T1000 (cell line): ENCODE measurements at regions not wholly inside any gene's neighbourhood (a gene's known extent, or its start where the extent isn't known, plus 50 kb on each side); places are given as distances from the start of the nearest gene placed in this dataset.

Experiments used
- DNase-seq: peaks from one replicate; lab custom pipeline; 2025; ENCODE audit warnings: mixed read lengths; lab: John Stamatoyannopoulos, UW

DNA sequence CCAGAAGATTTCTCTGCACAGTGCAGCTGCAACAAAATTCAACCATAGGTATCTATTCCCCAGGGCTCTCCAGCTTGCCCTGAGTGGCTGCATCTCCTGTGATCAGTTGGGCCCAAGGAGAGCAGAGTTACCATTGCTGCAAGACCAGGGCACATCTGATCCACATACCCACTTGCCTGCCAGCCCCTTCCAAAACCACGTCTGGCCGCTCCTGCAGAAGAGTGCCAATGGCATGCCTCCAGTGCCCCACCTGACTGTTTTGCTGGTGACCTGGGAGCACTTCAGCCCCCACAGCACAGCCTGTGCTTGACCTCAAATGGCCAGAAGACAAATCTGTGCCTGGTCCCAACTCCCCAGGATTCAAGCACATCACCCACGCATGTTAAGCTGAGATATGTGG, 526.1 kb upstream of the GBE1 start:
- no peak for DNase-seq

DNA sequence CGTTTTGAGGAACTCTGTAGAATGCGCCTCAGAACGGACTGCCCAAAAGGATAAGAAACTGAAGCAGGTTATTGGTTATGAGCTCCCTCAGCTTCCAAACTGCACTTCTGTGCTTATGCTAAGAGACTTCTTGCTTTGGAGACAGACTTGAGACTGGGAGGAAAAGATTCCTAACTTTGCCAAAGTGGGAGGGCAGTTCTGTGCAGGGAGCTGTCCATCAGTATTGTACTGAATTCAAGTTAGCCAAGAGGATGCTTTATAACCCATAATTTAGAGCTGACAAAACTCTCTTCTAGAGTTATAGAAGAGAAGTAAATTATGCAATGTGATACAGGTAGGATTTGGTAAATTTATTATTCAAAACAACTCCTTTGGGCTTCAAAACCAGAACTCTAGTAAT, 519.8 kb upstream of the GBE1 start:
- no peak for DNase-seq

DNA sequence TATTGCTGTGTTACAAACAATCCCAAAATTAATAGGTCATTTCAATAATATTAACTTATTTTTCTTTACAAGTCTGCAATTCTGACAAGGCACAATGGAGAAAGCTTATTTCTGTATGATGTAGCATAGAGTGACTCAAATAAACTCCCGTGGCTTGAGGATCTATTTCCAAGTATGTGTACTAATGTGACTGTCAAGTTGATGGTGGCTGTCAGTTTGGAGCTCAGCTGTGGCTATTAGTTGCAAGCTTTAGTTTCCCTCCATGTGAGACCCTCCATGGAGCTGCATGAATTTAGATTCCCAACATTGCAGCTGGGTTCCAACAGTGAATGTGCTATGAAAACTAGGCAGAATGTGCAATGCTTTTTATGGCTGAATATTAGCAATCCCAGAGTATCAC, 515.5 kb upstream of the GBE1 start:
- no peak for DNase-seq

DNA sequence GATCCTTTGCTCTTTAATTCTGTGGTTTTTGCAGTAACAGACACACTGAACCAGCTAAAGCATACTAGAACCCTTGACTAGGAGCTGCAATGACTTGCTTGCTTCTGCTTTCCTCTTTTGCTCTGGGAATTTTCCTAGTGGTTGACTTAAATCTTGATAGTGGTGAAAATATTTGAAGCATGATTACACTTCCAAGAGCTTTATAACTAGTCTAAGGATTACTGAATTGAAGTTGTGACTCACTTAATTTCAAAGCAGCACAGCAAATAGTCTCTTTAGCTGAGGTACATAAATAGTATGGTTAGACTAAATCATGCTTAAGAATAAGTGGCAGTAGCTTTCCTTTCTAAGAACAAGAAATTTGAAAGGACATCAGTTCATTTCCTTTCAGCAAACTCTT, 513.5 kb upstream of the GBE1 start:
- DNase-seq: no peak

DNA sequence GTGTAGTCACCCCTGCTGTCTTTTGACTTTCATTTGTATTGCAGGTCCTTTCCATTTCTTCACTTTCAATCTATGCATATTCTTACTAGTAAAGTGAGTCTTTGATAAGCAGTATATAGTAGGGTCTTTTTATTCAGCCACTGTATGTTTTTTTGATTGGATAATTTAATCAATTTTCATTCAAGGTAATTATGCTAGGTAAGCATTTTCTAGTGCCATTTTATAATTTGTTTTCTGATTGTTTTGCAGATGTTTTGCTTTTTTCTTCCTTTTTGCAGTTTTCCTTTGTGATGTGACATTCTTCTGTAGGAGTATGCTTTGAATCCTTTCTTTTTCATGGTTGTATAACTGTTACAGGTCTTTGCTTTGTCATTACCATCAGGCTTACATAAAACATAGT, 504.3 kb upstream of the GBE1 start:
- no peak for DNase-seq

DNA sequence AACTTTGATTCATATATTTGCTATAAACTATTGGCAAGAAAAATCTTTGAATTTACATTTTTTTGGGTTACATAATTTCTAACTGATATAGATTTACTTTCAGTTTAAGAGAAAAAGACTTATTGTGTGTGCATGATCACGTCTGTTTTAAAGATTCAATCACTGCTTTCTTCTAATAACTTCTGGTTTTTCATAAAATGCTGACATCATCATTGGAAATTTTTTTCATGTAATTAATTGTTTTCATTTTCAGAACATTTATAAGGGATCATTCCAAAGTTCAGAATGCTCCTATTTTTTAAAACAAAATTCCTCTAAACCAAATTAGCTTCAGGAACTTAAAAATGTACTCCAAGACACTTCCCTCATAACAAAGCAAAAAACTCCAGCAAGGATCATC, 500.7 kb upstream of the GBE1 start:
- DNase-seq: no peak

DNA sequence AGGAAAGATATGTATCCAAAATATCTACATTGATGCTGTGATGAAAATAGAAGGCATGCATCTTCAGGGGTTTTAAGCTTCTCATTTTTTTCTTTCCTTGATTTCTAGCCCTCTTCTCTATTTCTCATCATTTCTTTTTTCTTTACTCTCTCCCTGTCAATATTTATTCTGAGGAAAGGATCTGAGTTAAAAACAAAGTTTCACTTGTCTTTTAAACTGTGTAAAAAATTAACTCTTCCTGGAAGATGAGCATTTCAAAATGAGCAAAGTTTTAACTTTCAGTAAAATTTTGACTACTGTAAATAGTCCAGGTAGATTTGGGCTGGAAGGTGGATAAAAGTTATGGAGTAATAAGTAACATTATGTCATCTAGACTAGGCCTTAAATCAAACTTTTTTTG, 500.2 kb upstream of the GBE1 start:
- DNase-seq: no peak

DNA sequence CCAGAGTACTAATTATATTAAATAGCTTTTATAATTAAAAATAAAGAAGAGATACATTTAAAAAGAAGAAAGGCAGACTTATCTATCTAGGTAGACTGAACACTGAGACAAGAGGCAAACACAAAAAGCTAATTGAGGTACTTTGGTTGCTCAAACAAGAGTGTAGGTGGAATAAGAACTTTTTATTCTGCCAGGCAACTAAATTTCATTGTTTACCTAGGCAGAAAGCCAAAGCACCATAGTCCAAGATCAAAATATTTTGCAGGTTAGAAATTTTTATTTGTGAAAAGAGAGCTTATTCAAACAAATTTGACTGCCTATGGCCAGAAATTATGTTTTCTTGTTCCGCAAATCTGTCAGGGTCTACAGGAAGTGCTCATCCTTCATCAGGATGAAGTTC, 499.6 kb upstream of the GBE1 start:
- no peak for DNase-seq

DNA sequence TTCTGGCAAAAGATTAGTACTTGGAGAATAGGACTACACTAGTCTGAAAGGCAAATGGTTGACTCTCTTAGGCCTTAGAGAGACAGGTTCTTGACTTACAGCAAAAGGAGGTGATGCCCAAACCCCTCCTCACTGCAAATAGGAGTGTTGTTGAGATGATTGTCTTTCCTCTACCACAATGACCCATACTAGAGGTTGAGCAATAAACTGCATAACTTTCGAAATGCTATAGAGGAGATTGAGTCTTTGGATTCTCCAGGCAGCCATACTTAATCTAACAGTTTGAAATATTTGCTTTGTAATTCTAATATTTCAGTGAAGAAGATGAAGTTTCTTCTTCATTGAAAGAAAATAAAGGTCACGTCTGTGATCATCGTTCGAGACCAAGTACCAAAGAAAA, 498.5 kb upstream of the GBE1 start:
- DNase-seq: no peak

DNA sequence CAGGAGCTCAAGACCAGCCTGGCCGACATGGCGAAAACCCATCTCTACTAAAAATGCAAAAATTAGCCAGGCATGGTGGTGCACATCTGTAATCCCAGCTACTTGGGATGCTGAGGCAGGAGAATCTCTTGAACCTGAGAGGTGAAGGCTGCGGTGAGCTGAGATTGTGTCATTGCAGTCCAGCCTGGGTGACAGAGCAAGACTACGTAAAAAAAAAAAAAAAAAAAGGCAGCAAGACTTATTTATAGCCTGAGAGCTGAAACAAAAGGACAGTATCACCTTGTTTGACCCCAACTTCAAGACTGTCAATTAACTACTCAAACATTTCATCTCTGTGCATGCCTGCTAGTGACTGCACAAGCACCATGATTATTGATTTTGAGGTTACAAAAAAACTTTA, 478.9 kb upstream of the GBE1 start:
- no peak for DNase-seq

DNA sequence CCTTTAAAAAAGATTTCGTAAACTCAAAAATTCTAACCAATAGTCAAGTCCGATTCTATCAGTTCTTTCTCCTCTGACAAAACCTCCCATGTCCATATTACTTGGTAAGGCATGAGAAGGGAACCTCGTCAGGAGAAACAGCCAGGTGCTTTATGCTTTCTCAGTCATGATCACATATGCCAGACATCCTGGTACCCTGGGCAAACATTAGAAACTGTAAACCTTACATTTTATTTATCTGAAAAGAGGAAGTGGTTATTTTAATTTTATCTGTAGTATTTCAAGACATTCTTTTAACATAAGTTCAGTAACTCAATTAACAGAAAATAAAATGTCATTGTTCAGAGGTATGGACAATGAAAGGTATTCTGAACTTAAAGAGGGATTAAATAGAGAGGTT, 474.8 kb upstream of the GBE1 start:
- DNase-seq: no peak

DNA sequence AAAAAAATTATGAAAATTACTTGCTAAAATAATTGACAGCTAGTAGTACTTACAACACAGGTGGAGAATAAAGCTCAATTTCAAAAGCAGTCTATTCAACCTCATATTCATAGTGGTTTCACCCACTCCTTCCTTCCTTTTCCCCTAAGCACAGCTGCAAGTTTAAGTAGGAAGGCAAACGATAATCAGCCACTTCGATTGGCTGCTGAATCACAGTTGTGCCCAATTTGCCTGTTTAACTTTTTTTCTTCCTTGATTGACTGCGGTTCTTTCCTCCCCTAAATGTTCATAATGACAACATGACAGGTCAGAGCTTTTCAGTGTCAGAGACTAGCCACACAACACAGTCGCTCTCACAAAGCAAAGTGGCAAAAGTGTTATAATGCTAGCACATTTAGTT, 468.0 kb upstream of the GBE1 start:
- DNase-seq: no peak

DNA sequence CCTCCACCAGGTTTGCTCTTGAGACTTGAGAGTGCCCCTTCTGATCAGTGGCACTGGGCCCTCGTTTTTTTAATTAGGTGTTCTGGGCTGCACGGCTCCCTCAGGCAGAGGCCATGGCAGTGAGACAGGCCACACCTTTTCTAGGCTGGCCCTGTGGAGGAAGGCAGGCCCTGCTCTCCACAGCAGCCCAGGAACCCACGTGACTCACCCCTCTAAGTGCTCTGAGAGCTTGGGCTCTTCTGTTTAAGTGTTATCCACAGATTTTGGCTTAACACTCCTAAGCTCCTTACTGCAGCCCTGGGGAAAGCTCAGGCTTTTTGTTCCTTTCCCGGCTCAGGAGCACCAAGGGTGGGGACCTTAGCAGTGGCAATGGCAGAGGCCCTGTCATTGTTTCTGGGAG, 463.2 kb upstream of the GBE1 start:
- no peak for DNase-seq

DNA sequence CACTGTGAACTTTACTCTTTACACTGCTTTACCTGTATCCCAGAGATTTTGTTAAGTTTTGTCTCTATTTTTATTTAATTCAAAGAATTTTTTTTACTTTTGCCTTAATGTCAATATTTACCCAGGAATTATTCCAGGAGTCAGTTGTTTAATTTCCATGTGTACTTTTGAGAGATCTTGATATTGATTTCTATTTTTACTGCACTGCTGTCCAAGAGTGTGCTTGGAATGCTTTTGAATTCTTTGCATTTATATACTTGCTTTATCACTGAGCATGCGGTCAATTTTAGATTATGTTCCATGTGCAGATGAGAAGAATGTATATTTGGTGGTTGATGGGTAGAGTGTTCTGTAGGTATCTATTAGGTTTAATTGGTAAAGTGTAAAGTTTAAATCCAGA, 461.0 kb upstream of the GBE1 start:
- no peak for DNase-seq

DNA sequence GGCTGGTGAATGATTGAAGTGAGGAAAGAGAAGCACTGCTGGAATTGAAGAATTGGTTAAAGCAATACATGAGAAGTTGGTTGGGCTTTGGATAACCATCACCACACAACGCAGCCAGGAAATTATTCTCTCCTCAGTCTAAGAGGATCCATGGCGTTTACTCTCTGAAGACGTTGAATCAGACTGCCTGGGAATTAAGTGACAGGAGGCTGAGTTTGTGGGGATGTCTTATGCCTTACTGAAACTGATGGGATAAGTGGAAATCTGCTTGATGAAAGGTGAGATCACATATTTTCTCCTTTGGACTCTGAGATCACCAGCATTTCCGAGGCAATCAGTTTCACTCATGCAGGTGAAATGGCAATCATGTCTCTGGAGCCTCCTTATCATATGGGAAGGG, 456.1 kb upstream of the GBE1 start:
- DNase-seq: no peak

DNA sequence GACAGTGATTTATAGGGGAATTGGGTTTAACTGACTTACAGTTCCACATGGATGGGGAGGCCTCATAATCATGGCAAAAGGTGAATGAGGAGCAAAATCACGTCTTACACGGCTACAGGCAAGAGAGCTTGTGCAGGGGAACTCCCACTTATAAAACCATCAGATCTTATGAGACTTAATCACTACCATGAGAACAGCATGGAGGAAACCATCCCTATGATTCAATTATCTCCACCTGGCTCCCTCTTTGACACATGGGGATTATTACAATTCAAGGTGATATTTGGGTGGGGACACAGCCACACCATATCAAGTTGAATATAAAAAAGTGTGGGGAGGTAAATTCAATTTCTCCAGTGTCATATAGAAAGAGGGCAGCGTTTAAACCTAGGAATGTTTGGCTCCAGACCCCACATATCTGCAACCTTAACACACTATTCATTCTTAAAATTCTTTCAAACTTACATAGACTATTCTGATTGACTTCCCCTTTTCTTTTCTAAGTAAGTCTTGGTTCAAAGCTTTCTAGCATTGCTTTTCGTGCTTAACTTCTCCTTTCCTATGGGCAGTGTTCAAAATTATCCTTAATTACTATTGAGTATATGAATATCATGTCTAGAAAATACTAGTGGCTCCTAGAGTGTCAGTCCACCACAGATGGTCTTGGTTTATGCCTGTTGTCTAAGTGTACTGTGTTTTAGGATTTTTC, 446.7 kb upstream of the GBE1 start:
- no peak for DNase-seq

DNA sequence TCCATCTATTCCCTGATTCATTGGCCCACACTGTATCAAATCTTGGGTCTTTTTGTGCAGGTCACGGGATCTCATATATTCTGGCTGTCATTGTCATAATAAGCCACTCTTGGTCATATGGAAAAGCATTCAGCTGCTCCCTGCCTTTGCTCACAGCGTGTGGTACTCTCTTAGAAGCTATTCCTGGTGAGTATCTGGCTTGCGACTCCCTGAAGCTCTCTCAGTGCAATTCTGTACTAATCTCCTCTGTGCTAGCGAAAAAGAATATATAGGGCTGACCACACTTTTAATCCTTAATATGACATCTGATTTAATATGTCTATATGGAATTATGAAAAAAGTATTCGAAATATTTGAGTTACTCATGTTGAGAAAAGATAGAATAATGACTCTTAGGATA, 440.8 kb upstream of the GBE1 start:
- DNase-seq: no peak

DNA sequence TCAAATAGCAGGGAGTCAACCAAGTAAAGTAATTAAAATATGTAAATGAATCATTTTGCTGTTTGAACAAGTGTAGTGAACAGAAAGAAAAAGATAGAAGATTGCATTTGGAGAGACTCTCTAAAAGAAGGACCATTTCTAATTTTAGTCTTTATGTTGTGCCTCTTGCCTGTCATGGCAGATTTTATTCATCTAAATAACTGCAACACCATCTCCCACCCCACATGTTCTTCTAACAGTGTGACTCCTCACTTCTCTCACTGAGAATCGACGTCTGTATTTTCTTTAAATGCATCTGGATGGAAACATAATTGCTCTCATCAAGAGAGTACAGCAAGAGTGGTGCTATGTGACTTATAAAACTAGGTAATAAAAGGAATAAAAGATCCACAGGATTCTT, 439.9 kb upstream of the GBE1 start:
- no peak for DNase-seq

DNA sequence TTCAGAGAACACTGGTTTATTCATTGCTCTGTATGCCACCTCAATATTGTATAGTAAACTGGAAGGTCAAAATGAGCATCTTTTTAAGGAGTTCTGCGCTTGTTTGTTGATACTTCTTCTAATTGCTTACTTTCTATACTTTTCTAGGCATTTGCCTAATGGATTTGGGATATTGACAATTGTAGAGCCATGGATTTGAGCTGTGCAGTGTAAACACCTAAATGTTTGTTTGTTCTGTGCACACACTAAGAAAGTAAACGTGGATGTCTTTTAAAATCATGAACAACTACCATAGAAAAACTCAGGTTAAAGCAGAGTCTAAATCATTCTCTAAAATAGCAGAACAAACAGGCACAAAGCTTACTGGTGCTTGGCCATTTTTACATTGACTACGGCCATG, 436.6 kb upstream of the GBE1 start:
- DNase-seq: no peak

DNA sequence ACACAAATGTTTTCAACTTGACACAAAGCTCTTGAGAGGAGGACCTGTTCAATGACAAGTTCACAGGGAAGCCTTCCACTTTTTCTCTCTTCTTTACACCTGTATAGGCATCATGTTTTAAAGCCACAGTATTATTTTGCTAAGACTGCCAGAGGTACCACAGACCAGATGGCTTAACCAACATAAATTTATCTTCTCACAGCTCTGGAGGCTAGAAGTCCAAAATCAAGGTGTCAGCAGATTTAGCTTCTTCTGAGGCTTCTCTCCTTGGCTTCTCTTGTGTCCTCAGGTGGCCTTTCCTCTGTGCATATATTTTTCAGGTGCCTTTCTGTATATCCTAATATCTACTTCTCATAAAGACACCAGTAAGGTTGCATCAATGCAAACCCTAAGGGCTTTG, 435.2 kb upstream of the GBE1 start:
- no peak for DNase-seq

DNA sequence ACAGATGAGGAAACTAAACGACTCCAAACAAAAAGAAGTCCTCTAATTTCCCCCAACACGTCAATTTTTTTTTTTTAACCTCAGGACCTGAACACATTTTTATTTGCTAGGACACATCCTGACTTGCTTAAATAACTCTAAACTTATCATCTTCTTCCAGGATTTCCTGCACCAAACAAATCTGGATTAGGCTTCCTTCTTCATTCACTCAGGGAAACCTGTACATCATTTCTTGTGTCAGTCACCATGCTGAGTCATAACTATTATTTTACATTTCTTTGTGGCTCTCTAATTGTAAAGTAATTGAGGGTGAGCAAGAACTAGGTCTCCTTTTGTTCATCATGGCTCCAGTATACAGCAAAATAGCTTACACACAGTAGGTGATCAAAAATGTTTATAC, 433.4 kb upstream of the GBE1 start:
- DNase-seq: no peak

DNA sequence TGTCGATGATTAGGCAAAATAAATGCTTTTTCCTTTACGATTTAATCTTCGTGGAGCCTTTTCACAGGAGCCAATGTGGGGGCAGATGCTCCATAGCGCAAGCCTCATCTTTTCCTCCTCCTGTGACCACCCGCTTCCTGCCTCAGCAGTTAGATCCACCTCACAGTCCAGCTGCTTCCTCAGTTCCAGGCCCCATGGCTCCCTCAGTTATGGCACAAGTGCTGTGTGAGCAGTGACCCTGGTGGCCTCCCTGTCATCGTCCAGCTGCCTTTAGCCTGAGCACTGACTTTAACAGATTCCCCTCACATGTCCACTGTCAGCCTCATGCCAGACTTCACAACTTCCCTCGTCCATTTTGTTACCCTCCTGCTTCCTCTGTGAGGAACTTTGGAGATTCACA, 424.6 kb upstream of the GBE1 start:
- DNase-seq: no peak

DNA sequence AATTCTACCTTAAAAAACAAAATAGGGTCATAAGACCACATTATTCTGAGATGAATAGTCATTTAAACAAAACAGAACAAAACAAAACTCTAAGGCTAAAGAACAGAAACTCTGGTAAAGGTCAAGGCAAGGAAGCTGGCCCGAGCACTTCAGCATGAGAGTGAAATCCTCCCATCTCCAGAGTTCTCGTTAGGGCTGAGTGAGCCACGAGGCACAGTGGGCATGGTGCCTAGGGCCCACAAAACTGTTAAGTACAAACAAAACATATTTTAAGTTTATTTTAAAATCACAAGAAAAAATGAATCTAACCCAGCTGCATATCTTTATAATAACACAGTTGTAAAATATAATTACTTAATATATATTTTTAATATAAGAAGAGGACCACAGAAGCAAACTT, 417.8 kb upstream of the GBE1 start:
- no peak for DNase-seq

DNA sequence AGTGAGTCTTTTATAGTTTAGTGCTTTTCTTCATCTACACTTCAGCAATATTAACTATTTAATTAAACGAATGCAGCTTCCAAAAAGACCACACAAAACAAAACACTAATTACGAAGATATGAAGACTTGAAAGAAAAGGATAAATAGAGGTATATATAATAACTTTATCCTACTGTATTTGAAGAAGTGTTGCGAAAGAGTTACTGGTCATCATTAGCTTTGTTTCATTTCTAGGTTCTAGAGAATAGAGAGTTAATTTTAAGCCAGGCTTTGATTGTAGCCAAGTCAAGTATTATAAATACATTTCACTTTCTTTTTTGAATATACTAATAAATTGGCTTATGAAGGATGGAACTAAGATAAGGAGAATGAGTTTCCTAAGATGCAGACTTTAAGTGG, 416.8 kb upstream of the GBE1 start:
- no peak for DNase-seq

DNA sequence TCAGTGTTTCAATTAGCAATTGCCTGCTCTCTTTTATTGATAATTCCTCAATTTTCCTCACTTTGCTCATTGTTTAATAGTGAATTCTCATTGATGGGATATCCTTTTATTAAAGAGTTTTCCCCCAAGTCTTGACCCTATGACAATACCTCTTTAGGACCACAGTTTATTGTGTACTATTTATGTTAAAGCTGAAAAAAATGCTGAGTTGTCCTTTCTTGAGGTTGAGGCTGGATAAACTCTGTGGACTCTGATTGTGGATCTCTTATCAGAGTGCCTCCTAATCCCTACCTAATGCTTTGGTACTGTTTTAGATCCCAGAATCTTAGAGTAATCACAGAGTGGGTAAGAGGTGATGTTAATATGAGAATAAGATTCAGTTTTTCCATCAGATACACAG, 416.3 kb upstream of the GBE1 start:
- DNase-seq: no peak
